ENCODE measurements at regions not wholly inside any gene's neighbourhood (a gene's known extent, or its start where the extent isn't known, plus 50 kb on each side); places are given as distances from the start of the nearest gene placed in this dataset.

DNA sequence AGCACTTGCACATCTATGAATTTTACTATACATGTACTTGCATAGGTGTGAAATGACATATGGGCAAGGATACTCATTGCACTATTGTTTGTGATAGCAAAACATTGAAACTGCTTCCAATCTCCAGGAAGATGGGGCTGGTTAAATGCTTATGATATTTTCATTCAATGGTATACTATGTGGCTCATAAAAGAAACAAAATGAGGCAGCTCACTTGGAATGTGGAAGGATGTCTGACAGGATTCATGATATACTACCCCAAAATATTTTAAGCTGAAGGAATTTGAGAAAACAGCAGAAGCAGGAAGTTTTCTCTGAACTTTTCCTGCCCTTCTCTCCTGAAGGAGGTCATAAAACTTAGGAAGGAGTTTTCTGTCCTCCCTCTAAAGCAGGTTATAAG lies 99.6 kb upstream of the CAST start:
- H3K79me2 ChIP-seq (ENCODE audit: control insufficient read depth in 1 of 2, insufficient read depth in 2 of 2, low read length in 2 of 2), result no peaks in the 10 kb centered on the region
- no peak overlapping the region for H4K8ac ChIP-seq (ENCODE audit: extremely low read depth, insufficient read depth, low read length)
- H3K14ac ChIP-seq (ENCODE audit: insufficient read length), result no peak overlapping the region
- POLR2A ChIA-PET (ENCODE audit: partially characterized antibody), result no interaction called here
- no peaks in the 10 kb centered on the region for H4K20me1 ChIP-seq (replicated peaks in 1 of 2; ENCODE audit: control insufficient read depth in 1 of 2, insufficient read depth in 2 of 2, low read length in 2 of 2)
- H3K18ac ChIP-seq (ENCODE audit: extremely low read depth, low read length), result no peak overlapping the region
- H3K4me2 ChIP-seq (ENCODE audit: insufficient read depth in 1 of 2, low read depth in 2 of 2, low read length in 2 of 2), result no peak overlapping the region
- H4K91ac ChIP-seq (replicated peaks; ENCODE audit: insufficient read length, low read length), result no peak overlapping the region
- no peak overlapping the region for H2BK120ac ChIP-seq (replicated peaks; ENCODE audit: low read depth, low read length)
- no peak overlapping the region for H3K9ac ChIP-seq (replicated peaks in 1 of 4; ENCODE audit: extremely low read depth in 1 of 4, low read depth in 3 of 4, low read length in 3 of 4)
- FAIRE-seq (no peak), DNase-seq (ENCODE audit: low read depth in 1 of 2, low spot score in 2 of 2) (no peak)
- no peak overlapping the region for H3K4ac ChIP-seq (replicated peaks; ENCODE audit: insufficient read length, low read depth, low read length)
- H3K9me3 ChIP-seq (ENCODE audit: insufficient read depth in 2 of 2, low read depth in 1 of 2, low read length in 1 of 2), result no peaks in the 10 kb centered on the region
- H2BK12ac ChIP-seq (ENCODE audit: low read depth, low read length), result no peak overlapping the region
- no peak overlapping the region for H2AFZ ChIP-seq (ENCODE audit: low read length)
- no peaks in the 10 kb centered on the region for H3K36me3 ChIP-seq (ENCODE audit: control insufficient read depth in 2 of 4, insufficient read depth in 4 of 4, low read length in 3 of 4)
- H2BK5ac ChIP-seq (ENCODE audit: low read depth, low read length), result no peak overlapping the region
- H3K27me3 ChIP-seq (replicated peaks in 1 of 4; ENCODE audit: control insufficient read depth in 3 of 4, extremely low read depth in 1 of 4, insufficient read depth in 3 of 4, low read length in 3 of 4), result no peaks in the 10 kb centered on the region
- H3K4me3 ChIP-seq (ENCODE audit: extremely low read depth in 1 of 4, insufficient read depth in 2 of 4, low read depth in 3 of 4, low read length in 4 of 4), result no peak overlapping the region
- H3K56ac ChIP-seq (replicated peaks; ENCODE audit: insufficient read length, low read depth, low read length), result no peak overlapping the region
- no peaks in the 10 kb centered on the region for H3K4me1 ChIP-seq (replicated peaks in 1 of 4; ENCODE audit: control insufficient read depth in 3 of 4, insufficient read depth in 4 of 4, low read length in 3 of 4)
- no peak overlapping the region for H2BK15ac ChIP-seq (ENCODE audit: low read length)
- CTCF ChIA-PET (ENCODE audit: partially characterized antibody), result no interaction called here
- H3K79me1 ChIP-seq (ENCODE audit: low read depth, low read length), result no peaks in the 10 kb centered on the region
- H2BK20ac ChIP-seq (ENCODE audit: low read length), result no peak overlapping the region
- H3K23me2 ChIP-seq (ENCODE audit: low read depth, low read length), result no peaks in the 10 kb centered on the region
- H2AK5ac ChIP-seq (ENCODE audit: low read depth, low read length), result no peak overlapping the region
- H3K23ac ChIP-seq (ENCODE audit: insufficient read length), result no peak overlapping the region
- no peak overlapping the region for H4K5ac ChIP-seq (ENCODE audit: insufficient read length, low read depth, low read length)
- H3K27ac ChIP-seq (ENCODE audit: low read depth, low read length), result no peak overlapping the region
- no peak for TF ChIP-seq USF2 (IDR thresholded peaks at IDR 0.05; ENCODE audit: low read length)
- TF ChIP-seq CHD2 (IDR thresholded peaks at IDR 0.05; ENCODE audit: low read length), result no peak
- TF ChIP-seq GABPA (IDR thresholded peaks at IDR 0.05; ENCODE audit: borderline replicate concordance, insufficient read depth, low read length), result no peak
- no peak for TF ChIP-seq CEBPB (IDR thresholded peaks at IDR 0.05; ENCODE audit: low read depth, low read length)
- no peak for TF ChIP-seq JUND (IDR thresholded peaks at IDR 0.05; ENCODE audit: low read length)
- no peak for TF ChIP-seq ASH2L (IDR thresholded peaks at IDR 0.05; ENCODE audit: low read length)
- no peak for TF ChIP-seq KDM5A (IDR thresholded peaks at IDR 0.05; ENCODE audit: low read length)
- TF ChIP-seq GTF2F1 (IDR thresholded peaks at IDR 0.05; ENCODE audit: borderline replicate concordance, low read depth, low read length), result no peak
- no peak for TF ChIP-seq SIX5 (IDR thresholded peaks at IDR 0.05; ENCODE audit: low read depth, low read length)
- no peak for TF ChIP-seq SUZ12 (IDR thresholded peaks at IDR 0.05; ENCODE audit: low read length)
- no peak for TF ChIP-seq CHD1 (IDR thresholded peaks at IDR 0.05; ENCODE audit: low read depth, low read length)
- TF ChIP-seq POLR2A (IDR thresholded peaks at IDR 0.05; ENCODE audit: control extremely low read depth in 1 of 2, low read depth in 2 of 2, low read length in 2 of 2), result no peak
- no peak for TF ChIP-seq NRF1 (IDR thresholded peaks at IDR 0.05; ENCODE audit: low read depth, low read length)
- TF ChIP-seq SRF (IDR thresholded peaks at IDR 0.05; ENCODE audit: low read depth, low read length), result no peak
- no peak for TF ChIP-seq HDAC6 (IDR thresholded peaks at IDR 0.05; ENCODE audit: low read depth, low read length)
- no peak for TF ChIP-seq YY1 (IDR thresholded peaks at IDR 0.05; ENCODE audit: low read depth, low read length)
- no peak for TF ChIP-seq ZNF274 (IDR thresholded peaks at IDR 0.05; ENCODE audit: borderline replicate concordance, extremely low read depth, low read length)

Measured in H1 (cell line).